ENCODE measurements at regions not wholly inside any gene's neighbourhood (a gene's known extent, or its start where the extent isn't known, plus 50 kb on each side); places are given as distances from the start of the nearest gene placed in this dataset.

- no peak for DNase-seq
These were observed 328.2 kb upstream of the SORL1-AS1 start for GRCh38 chr11:121780971-121781370.

- no peak for DNase-seq
These were observed 324.3 kb upstream of the SORL1-AS1 start for GRCh38 chr11:121777056-121777455.

- DNase-seq: no peak
These were observed 322.5 kb upstream of the SORL1-AS1 start for GRCh38 chr11:121775276-121775675.

- DNase-seq: no peak
These were observed 320.3 kb upstream of the SORL1-AS1 start for GRCh38 chr11:121773076-121773475.

- no peak for DNase-seq
These were observed 318.3 kb upstream of the SORL1-AS1 start for GRCh38 chr11:121770939-121771595.

GRCh38 chr11:121769191-121769590 lies 316.4 kb upstream of the SORL1-AS1 start:
- no peak for DNase-seq

GRCh38 chr11:121767433-121767832 lies 314.7 kb upstream of the SORL1-AS1 start:
- DNase-seq: no peak

- no peak for DNase-seq
These were observed 314.2 kb upstream of the SORL1-AS1 start for GRCh38 chr11:121766991-121767390.

- DNase-seq: no peak
These were observed 313.4 kb upstream of the SORL1-AS1 start for GRCh38 chr11:121766166-121766565.

GRCh38 chr11:121763526-121763925 lies 310.8 kb upstream of the SORL1-AS1 start:
- DNase-seq: no peak

GRCh38 chr11:121762820-121763219 lies 310.1 kb upstream of the SORL1-AS1 start:
- DNase-seq: peak; percentile 46

- no peak for DNase-seq
These were observed 308.4 kb upstream of the SORL1-AS1 start for GRCh38 chr11:121761186-121761585.

- no peak for DNase-seq
These were observed 304.8 kb upstream of the SORL1-AS1 start for GRCh38 chr11:121757480-121758125.

- DNase-seq: peak; percentile 45
These were observed 303.1 kb upstream of the SORL1-AS1 start for GRCh38 chr11:121755906-121756305.

- DNase-seq: no peak
These were observed 302.4 kb upstream of the SORL1-AS1 start for GRCh38 chr11:121755191-121755590.

- DNase-seq: peak; percentile 46
These were observed 301.8 kb upstream of the SORL1-AS1 start for GRCh38 chr11:121754598-121754997.

GRCh38 chr11:121749691-121750090 lies 296.9 kb upstream of the SORL1-AS1 start:
- DNase-seq: no peak

GRCh38 chr11:121748068-121748467 lies 295.3 kb upstream of the SORL1-AS1 start:
- no peak for DNase-seq

GRCh38 chr11:121743285-121743684 lies 290.5 kb upstream of the SORL1-AS1 start:
- no peak for DNase-seq

GRCh38 chr11:121741761-121742361 lies 289.1 kb upstream of the SORL1-AS1 start:
- peak; percentile 84 for DNase-seq

GRCh38 chr11:121741351-121741760 lies 288.6 kb upstream of the SORL1-AS1 start:
- DNase-seq: peak; percentile 87

GRCh38 chr11:121740902-121741301 lies 288.1 kb upstream of the SORL1-AS1 start:
- DNase-seq: no peak

- DNase-seq: no peak
These were observed 281.1 kb upstream of the SORL1-AS1 start for GRCh38 chr11:121733858-121734257.

- no peak for DNase-seq
These were observed 275.2 kb upstream of the SORL1-AS1 start for GRCh38 chr11:121727942-121728341.
